ENCODE measurements at regions not wholly inside any gene's neighbourhood (a gene's known extent, or its start where the extent isn't known, plus 50 kb on each side); places are given as distances from the start of the nearest gene placed in this dataset.

GRCh38 chrX:96387801-96388200 is 296.8 kb upstream of the DIAPH2 start:
- Histone ChIP-seq H3K4me2 (no peak overlapping the region), H3K4me1 (no peaks in the 10 kb centered on the region), H3K27me3 (peaks cover 60% of the 10 kb centered on the region), H4K20me1 (no peaks in the 10 kb centered on the region), H3K9ac (no peak overlapping the region), H3K9me3 (no peaks in the 10 kb centered on the region), H3K36me3 (no peaks in the 10 kb centered on the region), H3K27ac (no peak overlapping the region), H3K4me3 (no peak overlapping the region)
- TF ChIP-seq Cebpa-rat (IDR thresholded peaks at IDR 0.05), result no peak

- H3K9me3 ChIP-seq, result no peaks in the 10 kb centered on the region
- no peak overlapping the region for H3K9ac ChIP-seq
- no peak overlapping the region for H3K4me3 ChIP-seq
- no peak for TF ChIP-seq Cebpa-rat (IDR thresholded peaks at IDR 0.05)
- H3K27ac ChIP-seq, result no peak overlapping the region
- peaks cover 64% of the 10 kb centered on the region for H3K27me3 ChIP-seq
- H4K20me1 ChIP-seq, result no peaks in the 10 kb centered on the region
- H3K36me3 ChIP-seq, result no peaks in the 10 kb centered on the region
- no peak overlapping the region for H3K4me2 ChIP-seq
- no peaks in the 10 kb centered on the region for H3K4me1 ChIP-seq
These were observed 295.2 kb upstream of the DIAPH2 start for GRCh38 chrX:96389281-96390047.

- Histone ChIP-seq H3K36me3 (no peaks in the 10 kb centered on the region), H4K20me1 (no peaks in the 10 kb centered on the region), H3K27ac (no peak overlapping the region), H3K4me3 (no peak overlapping the region), H3K9me3 (no peaks in the 10 kb centered on the region), H3K27me3 (peaks cover 82% of the 10 kb centered on the region), H3K4me2 (no peak overlapping the region), H3K4me1 (no peaks in the 10 kb centered on the region), H3K9ac (no peak overlapping the region)
- no peak for TF ChIP-seq Cebpa-rat (IDR thresholded peaks at IDR 0.05)
These were observed 290.0 kb upstream of the DIAPH2 start for GRCh38 chrX:96394598-96394997.

GRCh38 chrX:96403446-96403845 is 281.2 kb upstream of the DIAPH2 start:
- H3K27me3 ChIP-seq, result peaks cover 97% of the 10 kb centered on the region
- no peak for TF ChIP-seq Cebpa-rat (IDR thresholded peaks at IDR 0.05)
- no peak overlapping the region for H3K27ac ChIP-seq
- no peak overlapping the region for H3K4me2 ChIP-seq
- H3K4me3 ChIP-seq, result no peak overlapping the region
- no peaks in the 10 kb centered on the region for H3K4me1 ChIP-seq
- no peaks in the 10 kb centered on the region for H3K36me3 ChIP-seq
- H3K9me3 ChIP-seq, result no peaks in the 10 kb centered on the region
- no peak overlapping the region for H3K9ac ChIP-seq
- no peaks in the 10 kb centered on the region; the same call in 1 of the 2 replicates for H4K20me1 ChIP-seq

- Histone ChIP-seq H3K27me3 (peaks cover 97% of the 10 kb centered on the region), H3K9me3 (no peaks in the 10 kb centered on the region), H3K4me2 (no peak overlapping the region), H3K4me3 (no peak overlapping the region), H3K9ac (no peak overlapping the region), H3K27ac (no peak overlapping the region), H3K36me3 (no peaks in the 10 kb centered on the region), H3K4me1 (no peaks in the 10 kb centered on the region), H4K20me1 (no peaks in the 10 kb centered on the region; the same call in 1 of the 2 replicates)
- TF ChIP-seq Cebpa-rat (IDR thresholded peaks at IDR 0.05), result no peak
These were observed 278.8 kb upstream of the DIAPH2 start for GRCh38 chrX:96405842-96406241.

GRCh38 chrX:96407072-96407471 is 277.6 kb upstream of the DIAPH2 start:
- Histone ChIP-seq H3K27ac (no peak overlapping the region), H3K4me1 (no peaks in the 10 kb centered on the region)

GRCh38 chrX:96407501-96407900 is 277.1 kb upstream of the DIAPH2 start:
- H3K9ac ChIP-seq, result no peak overlapping the region
- no peaks in the 10 kb centered on the region for H3K4me1 ChIP-seq
- no peaks in the 10 kb centered on the region for H3K36me3 ChIP-seq
- H3K27ac ChIP-seq, result no peak overlapping the region
- H4K20me1 ChIP-seq, result no peaks in the 10 kb centered on the region; the same call in 1 of the 2 replicates
- H3K27me3 ChIP-seq, result peaks cover 94% of the 10 kb centered on the region
- H3K4me2 ChIP-seq, result no peak overlapping the region
- H3K4me3 ChIP-seq, result no peak overlapping the region
- no peaks in the 10 kb centered on the region for H3K9me3 ChIP-seq
- TF ChIP-seq Cebpa-rat (IDR thresholded peaks at IDR 0.05), result no peak

More at GRCh38 chrX:96407072-96407471, 277.6 kb upstream of the DIAPH2 start:
- H3K9me3 ChIP-seq, result no peaks in the 10 kb centered on the region
- H4K20me1 ChIP-seq, result no peaks in the 10 kb centered on the region; the same call in 1 of the 2 replicates
- no peak overlapping the region for H3K4me2 ChIP-seq
- no peak for TF ChIP-seq Cebpa-rat (IDR thresholded peaks at IDR 0.05)
- H3K36me3 ChIP-seq, result no peaks in the 10 kb centered on the region
- no peak overlapping the region for H3K4me3 ChIP-seq
- H3K27me3 ChIP-seq, result peaks cover 96% of the 10 kb centered on the region
- H3K9ac ChIP-seq, result no peak overlapping the region

- no peak overlapping the region for H3K9ac ChIP-seq
- H3K9me3 ChIP-seq, result no peaks in the 10 kb centered on the region
- H4K20me1 ChIP-seq, result no peaks in the 10 kb centered on the region; the same call in 1 of the 2 replicates
- no peak overlapping the region for H3K27ac ChIP-seq
- peaks cover 94% of the 10 kb centered on the region for H3K27me3 ChIP-seq
- H3K36me3 ChIP-seq, result no peaks in the 10 kb centered on the region
- no peak overlapping the region for H3K4me2 ChIP-seq
- H3K4me3 ChIP-seq, result no peak overlapping the region
- H3K4me1 ChIP-seq, result no peaks in the 10 kb centered on the region
- TF ChIP-seq Cebpa-rat (IDR thresholded peaks at IDR 0.05), result no peak
These were observed 276.7 kb upstream of the DIAPH2 start for GRCh38 chrX:96407981-96408380.

GRCh38 chrX:96410927-96411326 is 273.7 kb upstream of the DIAPH2 start:
- peaks cover 81% of the 10 kb centered on the region for H3K27me3 ChIP-seq
- no peak overlapping the region for H3K4me2 ChIP-seq
- TF ChIP-seq Cebpa-rat (IDR thresholded peaks at IDR 0.05), result no peak
- no peak overlapping the region for H3K9ac ChIP-seq
- H3K4me1 ChIP-seq, result no peaks in the 10 kb centered on the region
- H3K9me3 ChIP-seq, result no peaks in the 10 kb centered on the region
- no peak overlapping the region for H3K27ac ChIP-seq
- H3K4me3 ChIP-seq, result no peak overlapping the region
- no peaks in the 10 kb centered on the region for H3K36me3 ChIP-seq
- H4K20me1 ChIP-seq, result no peaks in the 10 kb centered on the region

- no peaks in the 10 kb centered on the region for H3K9me3 ChIP-seq
- no peak for TF ChIP-seq Cebpa-rat (IDR thresholded peaks at IDR 0.05)
- H4K20me1 ChIP-seq, result peaks cover 9% of the 10 kb centered on the region; the same call in 1 of the 2 replicates
- H3K4me2 ChIP-seq, result no peak overlapping the region
- no peaks in the 10 kb centered on the region for H3K4me1 ChIP-seq
- H3K36me3 ChIP-seq, result no peaks in the 10 kb centered on the region
- no peak overlapping the region for H3K4me3 ChIP-seq
- no peak overlapping the region for H3K9ac ChIP-seq
- H3K27ac ChIP-seq, result no peak overlapping the region
- H3K27me3 ChIP-seq, result peaks cover 79% of the 10 kb centered on the region
These were observed 266.9 kb upstream of the DIAPH2 start for GRCh38 chrX:96417695-96418094.
